SK-N-SH (cell line): ENCODE measurements at regions not wholly inside any gene's neighbourhood (a gene's known extent, or its start where the extent isn't known, plus 50 kb on each side); places are given as distances from the start of the nearest gene placed in this dataset.

Source experiments
- CTCF ChIA-PET: fragments of 300-600, 350-600 bp; formaldehyde crosslinking; extraction: SDS; loops from one replicate; lab custom pipeline; 2021; lab: Yijun Ruan, JAX
- POLR2A ChIA-PET: fragments of 350-600 bp; sonication (Branson Sonifier 250); formaldehyde crosslinking; extraction: SDS; loops from one replicate; lab custom pipeline; 2020; ENCODE audit warnings: antibody characterized with exemption, inconsistent platforms; lab: Yijun Ruan, JAX
- DNase-seq: peaks from one replicate; pipeline ENCODE4 v3.0.0; 2012
- H2AFZ ChIP-seq: fragments of 200-600 bp; sonication (generic); 2 replicates; pipeline ENCODE4 v1.8.1; 2016; ENCODE audit warnings: antibody characterized with exemption, mild to moderate bottlenecking, low read depth
- H3F3A ChIP-seq: fragments of 200-600 bp; sonication (generic); replicated peaks from 2 replicates; pipeline ENCODE3; 2016; ENCODE audit warnings: antibody characterized with exemption, mild to moderate bottlenecking; ENCODE audit not compliant: insufficient read depth
- H3K27ac ChIP-seq, 2 experiments: fragments of 200-500 bp in 1 of 2; fragments of 200-600 bp in 1 of 2; sonication (Bioruptor generic) in 1 of 2; sonication (generic), shearing (Covaris generic) in 1 of 2; 2 replicates each; pipeline versions ENCODE4 v1.5.1 to v1.6.1; 2014 to 2016; ENCODE audit warnings: low read depth in 2 of 2, inconsistent platforms in 1 of 2, low read length in 1 of 2, mild to moderate bottlenecking in 1 of 2, mixed read lengths in 1 of 2
- H3K27me3 ChIP-seq: fragments of 200-600 bp; sonication (generic), shearing (Covaris generic); 2 replicates; pipeline ENCODE4 v1.6.1; 2016; ENCODE audit warnings: mixed run types; ENCODE audit not compliant: insufficient read depth
- H3K36me3 ChIP-seq, 2 experiments: fragments of 200-500 bp in 1 of 2; fragments of 200-600 bp in 1 of 2; sonication (Bioruptor generic) in 1 of 2; sonication (generic) in 1 of 2; replicated peaks in 1 of 2; 2 replicates each; pipeline versions ENCODE3 to v1.5.1; 2014 to 2016; ENCODE audit warnings: low read length in 1 of 2, mild to moderate bottlenecking in 1 of 2; ENCODE audit not compliant: insufficient read depth in 2 of 2, control insufficient read depth in 1 of 2
- H3K4me1 ChIP-seq, 2 experiments: fragments of 200-500 bp in 1 of 2; fragments of 200-600 bp in 1 of 2; sonication (Bioruptor generic) in 1 of 2; sonication (generic), shearing (Covaris generic) in 1 of 2; 2 replicates each; pipeline versions ENCODE4 v1.5.1 to v1.6.1; 2014 to 2016; ENCODE audit warnings: low read depth in 1 of 2, low read length in 1 of 2, mixed run types in 1 of 2; ENCODE audit not compliant: insufficient read depth in 2 of 2, control insufficient read depth in 1 of 2
- H3K4me2 ChIP-seq: fragments of 200-600 bp; sonication (generic), shearing (Covaris generic); 2 replicates; pipeline ENCODE4 v1.6.1; 2017; ENCODE audit warnings: mixed run types
- H3K4me3 ChIP-seq, 2 experiments: fragments of 200-500 bp in 1 of 2; fragments of 200-600 bp in 1 of 2; sonication (Bioruptor generic) in 1 of 2; sonication (generic), shearing (Covaris generic) in 1 of 2; 2 replicates each; pipeline versions ENCODE4 v1.5.1 to v1.8.1; 2014 to 2016; ENCODE audit warnings: low read depth in 2 of 2, inconsistent platforms in 1 of 2, low read length in 1 of 2, mild to moderate bottlenecking in 1 of 2, mixed read lengths in 1 of 2, moderate library complexity in 1 of 2
- H3K79me2 ChIP-seq: fragments of 200-600 bp; sonication (generic); 2 replicates; pipeline ENCODE4 v1.8.1; 2017; ENCODE audit warnings: mild to moderate bottlenecking; ENCODE audit not compliant: insufficient read depth
- H3K9ac ChIP-seq: fragments of 200-600 bp; sonication (generic); 2 replicates; pipeline ENCODE4 v1.6.1; 2017; ENCODE audit warnings: mixed run types
- H3K9me2 ChIP-seq: fragments of 200-600 bp; sonication (generic); 2 replicates; pipeline ENCODE4 v1.6.1; 2017; ENCODE audit warnings: mixed run types
- H3K9me3 ChIP-seq: fragments of 200-600 bp; sonication (generic); 2 replicates; pipeline ENCODE4 v1.6.1; 2017; ENCODE audit warnings: mixed run types, mild to moderate bottlenecking, moderate library complexity
- H4K20me1 ChIP-seq: fragments of 200-600 bp; sonication (generic); 2 replicates; pipeline ENCODE4 v1.6.1; 2017; ENCODE audit warnings: mild to moderate bottlenecking, mixed run types; ENCODE audit not compliant: insufficient read depth
- CHD2 ChIP-seq: fragments of 150-350 bp; IDR thresholded peaks from 2 replicates; pipeline ENCODE4 v1.6.1; 2018; ENCODE audit warnings: low read length; ENCODE audit not compliant: partially characterized antibody
- CTCF ChIP-seq: fragments of 200-600 bp; sonication (generic); IDR thresholded peaks from 2 replicates; pipeline ENCODE4 v1.6.1; 2017; ENCODE audit warnings: antibody characterized with exemption, mild to moderate bottlenecking, moderate library complexity
- EP300 ChIP-seq, 2 experiments: IDR thresholded peaks; 2 replicates each; pipeline versions ENCODE4 v1.4.0 to v1.6.1; 2012; ENCODE audit warnings: borderline replicate concordance in 1 of 2, low read depth in 1 of 2, low read length in 1 of 2
- FOSL2 ChIP-seq: IDR thresholded peaks from 2 replicates; pipeline ENCODE4 v1.4.0; 2012; ENCODE audit warnings: low read depth, mild to moderate bottlenecking, moderate library complexity, borderline replicate concordance
- FOXJ3 ChIP-seq: sonication (generic); formaldehyde crosslinking; IDR thresholded peaks from 2 replicates; pipeline ENCODE4 v1.5.1; 2020; ENCODE audit warnings: mild to moderate bottlenecking, missing genetic modification reagents
- FOXM1 ChIP-seq: IDR thresholded peaks from 2 replicates; pipeline ENCODE4 v1.4.0; 2012; ENCODE audit warnings: low read depth, mild to moderate bottlenecking
- MAX ChIP-seq: IDR thresholded peaks from 2 replicates; pipeline ENCODE4 v1.4.0; 2012; ENCODE audit warnings: low read depth
- MEF2A ChIP-seq: IDR thresholded peaks from 2 replicates; pipeline ENCODE4 v1.4.0; 2012; ENCODE audit warnings: low read depth, borderline replicate concordance
- NFIC ChIP-seq: IDR thresholded peaks from 2 replicates; pipeline ENCODE4 v1.4.0; 2012; ENCODE audit warnings: borderline replicate concordance
- PBX3 ChIP-seq: IDR thresholded peaks from 2 replicates; pipeline ENCODE4; 2012
- POLR2AphosphoS5 ChIP-seq: IDR thresholded peaks from 2 replicates; pipeline ENCODE4 v1.6.1; 2012; ENCODE audit warnings: low read depth, low read length
- RAD21 ChIP-seq: IDR thresholded peaks from 2 replicates; pipeline ENCODE4 v1.6.1; 2012; ENCODE audit warnings: mild to moderate bottlenecking, low read length
- RFX5 ChIP-seq: IDR thresholded peaks from 2 replicates; pipeline ENCODE4 v1.6.1; 2012; ENCODE audit warnings: mild to moderate bottlenecking, improper control_type of control experiment, low read length
- TAF1 ChIP-seq: IDR thresholded peaks from 2 replicates; pipeline ENCODE4 v1.6.1; 2012; ENCODE audit warnings: low read depth, mild to moderate bottlenecking, low read length, moderate library complexity, borderline replicate concordance
- TCF12 ChIP-seq: IDR thresholded peaks from 2 replicates; pipeline ENCODE4 v1.4.0; 2012
- USF1 ChIP-seq: IDR thresholded peaks from 2 replicates; pipeline ENCODE4 v1.4.0; 2012; ENCODE audit warnings: low read depth, borderline replicate concordance
- ZBTB33 ChIP-seq: IDR thresholded peaks from 2 replicates; pipeline ENCODE4 v1.4.0; 2012; ENCODE audit warnings: low read depth, borderline replicate concordance
- WGBS: methylation state at CpG from one replicate; pipeline ENCODE4 v1.1.6; 2017; ENCODE audit warnings: low lambda C conversion rate; 5-methylcytosine and 5-hydroxymethylcytosine counted together

- no peaks in the 10 kb centered on the region; the same call in 1 of the 2 replicates for H3K27me3 ChIP-seq
- no peak overlapping the region for H3K4me2 ChIP-seq
- POLR2A ChIA-PET: no interaction called here
- CTCF ChIA-PET: interaction anchor here (1.2 to 1.6 kb wide), 2 partner anchors 11 to 121 kb away, joined by 4 to 5 read pairs; no protein-coding TSS in a partner anchor
- TF ChIP-seq FOSL2 (no peak), PBX3 (no peak), NFIC (no peak), POLR2AphosphoS5 (no peak), EP300 (IDR thresholded peaks at IDR 0.05; ENCODE audit: borderline replicate concordance in 1 of 2, low read depth in 1 of 2, low read length in 1 of 2) (no peak), RAD21 (no peak), TAF1 (no peak)
- H2AFZ ChIP-seq: no peak overlapping the region
- DNase-seq: no peak
- no peaks in the 10 kb centered on the region for H3K9me2 ChIP-seq
- no peak overlapping the region for H3K4me3 ChIP-seq
- no peaks in the 10 kb centered on the region for H4K20me1 ChIP-seq
- no peaks in the 10 kb centered on the region for H3K9me3 ChIP-seq
- no peaks in the 10 kb centered on the region for H3K4me1 ChIP-seq
- no peak overlapping the region for H3K27ac ChIP-seq
- no peaks in the 10 kb centered on the region for H3K36me3 ChIP-seq
- 67% methylated on average over 8 of the region's 12 CpGs for WGBS
- H3K79me2 ChIP-seq: no peaks in the 10 kb centered on the region
- H3F3A ChIP-seq: no peaks in the 10 kb centered on the region
- no peak overlapping the region for H3K9ac ChIP-seq
Measured at GRCh38 chr2:120464448-120464931, 118.6 kb downstream of the INHBB start.

- H3K27ac ChIP-seq: no peak overlapping the region
- no peak for DNase-seq
- ChIA-PET POLR2A (no interaction called here), CTCF (interaction anchor here (1.6 kb wide), 1 partner anchor 12 kb away, joined by 5 read pairs; no protein-coding TSS in a partner anchor)
- no peaks in the 10 kb centered on the region for H3K79me2 ChIP-seq
- TF ChIP-seq MEF2A: no peak
- TF ChIP-seq ZBTB33: no peak
- no peak for TF ChIP-seq FOXJ3 (CRISPR knock-in tag)
- no peak for TF ChIP-seq CTCF
- no peak for TF ChIP-seq CHD2
- TF ChIP-seq MAX: no peak
- TF ChIP-seq FOXM1: no peak
- TF ChIP-seq RFX5: no peak
- TF ChIP-seq RAD21: no peak
- TF ChIP-seq USF1: no peak
- no peak for TF ChIP-seq TCF12
- WGBS: 46% methylated on average over 3 of the region's 11 CpGs
- no peaks in the 10 kb centered on the region for H3K9me3 ChIP-seq
- H2AFZ ChIP-seq: no peak overlapping the region
- H3K36me3 ChIP-seq: no peaks in the 10 kb centered on the region
- H4K20me1 ChIP-seq: no peaks in the 10 kb centered on the region
- no peaks in the 10 kb centered on the region for H3K9me2 ChIP-seq
- no peaks in the 10 kb centered on the region; the same call in 1 of the 2 replicates for H3K27me3 ChIP-seq
- H3K4me2 ChIP-seq: no peak overlapping the region
- H3K4me1 ChIP-seq: no peaks in the 10 kb centered on the region
- no peaks in the 10 kb centered on the region for H3F3A ChIP-seq
- H3K9ac ChIP-seq: no peak overlapping the region
- no peak overlapping the region for H3K4me3 ChIP-seq
Measured at GRCh38 chr2:120465012-120465700, 119.2 kb downstream of the INHBB start.
